Fibroblast of villous mesenchyme (primary cell): ENCODE measurements at regions not wholly inside any gene's neighbourhood (a gene's known extent, or its start where the extent isn't known, plus 50 kb on each side); places are given as distances from the start of the nearest gene placed in this dataset.

Experiments
- DNase-seq: peaks from one replicate; pipeline ENCODE4 v3.0.0-alpha.2; 2010; ENCODE audit warnings: low read depth
- H3K4me3 ChIP-seq: 2 replicates; pipeline ENCODE4 v1.5.1; 2011; ENCODE audit warnings: low read depth, mild to moderate bottlenecking, low read length
- CTCF ChIP-seq: IDR thresholded peaks from 2 replicates; pipeline ENCODE4 v1.5.1; 2012; ENCODE audit warnings: low read depth, mild to moderate bottlenecking, low read length; ENCODE audit not compliant: insufficient read depth

GRCh38 chr2:83956991-83957390 is 502.1 kb downstream of the SUCLG1 start:
- TF ChIP-seq CTCF: no peak

GRCh38 chr2:83953697-83954096 is 505.4 kb downstream of the SUCLG1 start:
- no peak for DNase-seq
- no peak for TF ChIP-seq CTCF

More at GRCh38 chr2:83956991-83957390, 502.1 kb downstream of the SUCLG1 start:
- DNase-seq: no peak
- H3K4me3 ChIP-seq: no peak overlapping the region

GRCh38 chr2:83951378-83951947 is 507.6 kb downstream of the SUCLG1 start:
- no peak for DNase-seq
- no peak overlapping the region for H3K4me3 ChIP-seq
- no peak for TF ChIP-seq CTCF

More at GRCh38 chr2:83953697-83954096, 505.4 kb downstream of the SUCLG1 start:
- H3K4me3 ChIP-seq: no peak overlapping the region

- no peak for TF ChIP-seq CTCF
- no peak for DNase-seq
- H3K4me3 ChIP-seq: no peak overlapping the region
Observed at GRCh38 chr2:83949361-83949760, 509.7 kb downstream of the SUCLG1 start.

GRCh38 chr2:83944191-83944590 is 514.9 kb downstream of the SUCLG1 start:
- H3K4me3 ChIP-seq: no peak overlapping the region
- TF ChIP-seq CTCF: no peak

GRCh38 chr2:83943265-83943664 is 515.8 kb downstream of the SUCLG1 start:
- no peak for DNase-seq
- no peak overlapping the region for H3K4me3 ChIP-seq
- TF ChIP-seq CTCF: no peak

More at GRCh38 chr2:83944191-83944590, 514.9 kb downstream of the SUCLG1 start:
- DNase-seq: no peak

GRCh38 chr2:83941886-83942285 is 517.2 kb downstream of the SUCLG1 start:
- no peak for DNase-seq
- H3K4me3 ChIP-seq: no peak overlapping the region
- no peak for TF ChIP-seq CTCF
